K562 (cell line): ENCODE measurements at regions not wholly inside any gene's neighbourhood (a gene's known extent, or its start where the extent isn't known, plus 50 kb on each side); places are given as distances from the start of the nearest gene placed in this dataset.

Source experiments
- ATAC-seq: fragments of 200-7000 bp; cut with Tn5 transposase; 3 replicates; pipeline ENCODE4 v1.9.1; 2020; ENCODE audit warnings: moderate library complexity
- BruUV-seq: library from RNA; stranded (reverse); fragments of 400-500 nt; replicated peaks from 2 replicates; lab custom pipeline; 2021; lab: Mats Ljungman, UMichigan
- CTCF ChIA-PET: fragments of 300-600 bp; formaldehyde crosslinking; extraction: SDS; loops from one replicate; lab custom pipeline; 2021; ENCODE audit warnings: low intra/inter-chr PET ratio; lab: Yijun Ruan, JAX
- POLR2A ChIA-PET: fragments of 300-600, 350-650 bp; sonication (Branson Sonifier 250); formaldehyde crosslinking; extraction: SDS; loops from one replicate; lab custom pipeline; 2021; ENCODE audit warnings: antibody characterized with exemption, inconsistent platforms; lab: Yijun Ruan, JAX
- DNase-seq, 4 experiments: peaks; one replicate each; pipeline versions ENCODE4 v3.0.0 to v3.0.0-alpha.2; 2011 to 2018; ENCODE audit warnings: low spot score in 3 of 4, mixed read lengths in 3 of 4; ENCODE audit errors: extremely low read depth in 1 of 4
- FAIRE-seq: peaks from 2 replicates; lab custom pipeline; 2011; peaks lifted over from hg19 to GRCh38; lab: Jason Lieb, UNC
- H2AFZ ChIP-seq: 2 replicates; pipeline ENCODE4 v1.6.0; 2011; ENCODE audit warnings: low read depth, low read length, control low read depth, inconsistent platforms
- H3K27ac ChIP-seq: fragments of 200-600 bp; 3 replicates; pipeline ENCODE4 v1.8.0; 2011; ENCODE audit warnings: low read depth, mild to moderate bottlenecking, control low read depth, inconsistent platforms, low read length, moderate library complexity, mixed read lengths; ENCODE audit errors: extremely low read depth
- H3K27me3 ChIP-seq, 2 experiments: fragments of 300-600 bp in 1 of 2; 2 replicates in 1 of 2; 3 replicates in 1 of 2; pipeline versions ENCODE4 v1.6.0 to v1.8.0; 2011; ENCODE audit warnings: inconsistent platforms in 2 of 2, low read length in 2 of 2, mild to moderate bottlenecking in 1 of 2, mixed read lengths in 1 of 2, moderate library complexity in 1 of 2; ENCODE audit not compliant: control insufficient read depth in 2 of 2, insufficient read depth in 2 of 2
- H3K36me3 ChIP-seq: fragments of 300-600 bp; 3 replicates; pipeline ENCODE4 v1.8.0; 2011; ENCODE audit warnings: mild to moderate bottlenecking, low read length, inconsistent platforms; ENCODE audit not compliant: control insufficient read depth, insufficient read depth
- H3K4me1 ChIP-seq, 2 experiments: fragments of 200-600 bp in 1 of 2; replicated peaks in 1 of 2; 2 replicates in 1 of 2; 3 replicates in 1 of 2; pipeline versions ENCODE4 v1.5.1 to v1.8.0; 2011; ENCODE audit warnings: inconsistent platforms in 2 of 2, low read length in 2 of 2, mild to moderate bottlenecking in 1 of 2, mixed read lengths in 1 of 2, moderate library complexity in 1 of 2; ENCODE audit not compliant: control insufficient read depth in 2 of 2, insufficient read depth in 2 of 2
- H3K4me2 ChIP-seq: 2 replicates; pipeline ENCODE4 v1.6.1; 2011; ENCODE audit warnings: low read length, control low read depth, inconsistent platforms, mixed read lengths; ENCODE audit not compliant: insufficient read depth
- H3K4me3 ChIP-seq: fragments of 200-600 bp; sonication (generic), shearing (Covaris generic); 2 replicates; pipeline ENCODE4 v1.5.1; 2016; ENCODE audit warnings: control low read depth, inconsistent platforms
- H3K79me2 ChIP-seq: fragments of 200-600 bp; 3 replicates; pipeline ENCODE4 v1.8.0; 2011; ENCODE audit warnings: low read length, inconsistent platforms; ENCODE audit not compliant: control insufficient read depth, insufficient read depth
- H3K9ac ChIP-seq, 2 experiments: 2 replicates each; pipeline versions ENCODE4 v1.6.0 to v1.6.1; 2011; ENCODE audit warnings: low read depth in 2 of 2, low read length in 2 of 2, control low read depth in 1 of 2, inconsistent platforms in 1 of 2, mild to moderate bottlenecking in 1 of 2, mixed read lengths in 1 of 2; ENCODE audit not compliant: insufficient read depth in 1 of 2
- H3K9me1 ChIP-seq: one replicate; pipeline ENCODE4 v1.6.0; 2011; ENCODE audit warnings: inconsistent platforms, mild to moderate bottlenecking, low read length, moderate library complexity; ENCODE audit not compliant: control insufficient read depth, insufficient read depth
- H3K9me3 ChIP-seq: replicated peaks from 2 replicates; pipeline ENCODE4 v1.5.1; 2011; ENCODE audit warnings: low read depth, low read length, inconsistent platforms; ENCODE audit not compliant: control insufficient read depth, insufficient read depth
- H4K20me1 ChIP-seq: replicated peaks from 2 replicates; pipeline ENCODE4 v1.6.1; 2011; ENCODE audit warnings: low read length, inconsistent platforms, mixed read lengths; ENCODE audit not compliant: control insufficient read depth, insufficient read depth
- DMBX1 ChIP-seq: fragments of 250-450 bp; sonication (Bioruptor Pico); IDR thresholded peaks from 2 replicates; pipeline ENCODE4 v1.8.0; 2022; ENCODE audit warnings: inconsistent platforms, mild to moderate bottlenecking, moderate library complexity, borderline replicate concordance
- EP300 ChIP-seq: IDR thresholded peaks from 2 replicates; pipeline ENCODE4 v1.6.1; 2012; ENCODE audit warnings: low read length, improper control_type of control experiment
- MAFG ChIP-seq: fragments of 450-650 bp; conservative IDR thresholded peaks from 2 replicates; pipeline ENCODE4 v1.6.1; 2016; ENCODE audit warnings: missing genetic modification characterization, missing compliant biosample characterization
- MAFK ChIP-seq: IDR thresholded peaks from 2 replicates; pipeline ENCODE4 v1.6.1; 2011; ENCODE audit warnings: low read length, improper control_type of control experiment
- MCM7 ChIP-seq, 2 experiments: fragments of 450-650 bp; IDR thresholded peaks; 2 replicates each; pipeline ENCODE4 v1.6.1; 2016 to 2018
- NFE2 ChIP-seq: IDR thresholded peaks from 2 replicates; pipeline ENCODE4 v1.6.1; 2014; ENCODE audit warnings: antibody characterized with exemption, low read depth
- PHB ChIP-seq: fragments of 250-450 bp; sonication (Bioruptor Pico); IDR thresholded peaks from 2 replicates; pipeline ENCODE4 v1.5.0; 2021
- RAD21 ChIP-seq, 2 experiments: fragments of 250-450 bp in 1 of 2; fragments of 450-650 bp in 1 of 2; sonication (Bioruptor Pico) in 1 of 2; formaldehyde crosslinking in 1 of 2; IDR thresholded peaks in 1 of 2; conservative IDR thresholded peaks in 1 of 2; 2 replicates each; pipeline versions ENCODE4 v1.4.0 to v1.8.0; 2020 to 2022; ENCODE audit warnings: mild to moderate bottlenecking in 2 of 2, moderate library complexity in 1 of 2
- TAF1 ChIP-seq: IDR thresholded peaks from 2 replicates; pipeline ENCODE4 v1.6.1; 2011; ENCODE audit warnings: mild to moderate bottlenecking, low read length, moderate library complexity; ENCODE audit not compliant: insufficient read depth, control insufficient read depth, severe bottlenecking; ENCODE audit errors: extremely low read depth
- TARDBP ChIP-seq: fragments of 450-650 bp; IDR thresholded peaks from 2 replicates; pipeline ENCODE4 v1.6.1; 2016
- TOE1 ChIP-seq, 2 experiments: fragments of 450-650 bp in 1 of 2; sonication (generic) in 1 of 2; formaldehyde crosslinking in 1 of 2; IDR thresholded peaks; 2 replicates each; pipeline versions ENCODE4 v1.7.1 to v1.8.0; 2016 to 2022; ENCODE audit warnings: borderline replicate concordance in 2 of 2, mild to moderate bottlenecking in 2 of 2, antibody characterized with exemption in 1 of 2, inconsistent platforms in 1 of 2, low read depth in 1 of 2, missing genetic modification reagents in 1 of 2, moderate library complexity in 1 of 2
- YBX1 ChIP-seq: fragments of 450-650 bp; IDR thresholded peaks from 2 replicates; pipeline ENCODE4 v1.7.1; 2016; ENCODE audit warnings: mild to moderate bottlenecking
- ZNF316 ChIP-seq: fragments of 450-650 bp; IDR thresholded peaks from 2 replicates; pipeline ENCODE4 v1.6.1; 2016
- ZNF444 ChIP-seq: fragments of 250-450 bp; sonication (Bioruptor Pico); IDR thresholded peaks from 2 replicates; pipeline ENCODE4 v1.4.0; 2020; ENCODE audit warnings: mild to moderate bottlenecking, moderate library complexity
- ZNF586 ChIP-seq: fragments of 450-650 bp; formaldehyde crosslinking; conservative IDR thresholded peaks from 2 replicates; pipeline ENCODE4 v1.4.0; 2020; ENCODE audit warnings: mild to moderate bottlenecking, moderate library complexity
- ZNF785 ChIP-seq: fragments of 250-450 bp; sonication (Bioruptor Pico); IDR thresholded peaks from 2 replicates; pipeline ENCODE4 v1.4.0; 2020; ENCODE audit warnings: mild to moderate bottlenecking
- WGBS: fragments of 100-300 bp; shearing (Covaris generic); methylation state at CpG from one replicate; pipeline ENCODE4 v1.1.6; 2016; ENCODE audit warnings: low coverage, mixed read lengths; ENCODE audit not compliant: insufficient coverage; ENCODE audit errors: missing lambda C conversion rate; 5-methylcytosine and 5-hydroxymethylcytosine counted together
- in situ Hi-C: fragments of 300-500 bp; cut with MboI; formaldehyde crosslinking; loops from 4 replicates; pipeline ENCODE4 v1.15.0; 2018; ENCODE audit warnings: inconsistent platforms, mixed read lengths
- intact Hi-C: fragments of 100-400 bp; cut with micrococcal nuclease; formaldehyde crosslinking; loops from 2 replicates; pipeline ENCODE4 v1.14.2; 2022
- TF ChIP-seq, protein P1 (sequence below), 2 experiments: fragments of 200-800 bp in 1 of 2; sonication (Bioruptor generic) in 1 of 2; sonication (generic) in 1 of 2; formaldehyde crosslinking in 1 of 2; IDR thresholded peaks in 1 of 2; conservative IDR thresholded peaks in 1 of 2; 2 replicates each; pipeline versions ENCODE4 v1.5.0 to v1.6.1; 2016 to 2020; ENCODE audit warnings: missing compliant biosample characterization in 1 of 2, missing genetic modification characterization in 1 of 2, missing genetic modification reagents in 1 of 2

DNA sequence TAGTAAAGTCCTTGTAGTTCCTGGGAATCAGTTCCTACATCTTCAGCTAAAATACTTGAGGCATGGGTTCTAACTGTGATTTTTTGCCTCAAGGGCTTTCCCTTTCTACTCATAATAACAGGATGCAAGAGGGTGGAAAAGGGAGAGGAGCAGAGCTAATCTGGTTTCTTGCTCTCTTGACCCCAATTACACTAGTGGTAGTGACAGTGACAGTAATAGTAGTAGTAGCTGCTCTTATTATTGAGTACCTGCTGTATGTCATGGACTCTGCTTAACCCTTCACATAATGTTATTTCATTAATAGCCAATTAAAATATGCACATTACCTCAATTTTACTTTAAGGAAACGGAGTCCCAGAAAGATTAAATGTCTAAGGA is 214.8 kb upstream of the HNRNPA3 start:
- Histone ChIP-seq H3K4me1 (no peaks in the 10 kb centered on the region; a peak in 1 of 5 replicates), H3K9me3 (no peaks in the 10 kb centered on the region), H3K4me2 (no peak overlapping the region), H3K27me3 (no peaks in the 10 kb centered on the region), H3K36me3 (no peaks in the 10 kb centered on the region), H3K9me1 (no peaks in the 10 kb centered on the region), H4K20me1 (no peaks in the 10 kb centered on the region), H3K27ac (no peak overlapping the region), H3K4me3 (no peak overlapping the region), H2AFZ (no peak overlapping the region), H3K79me2 (no peaks in the 10 kb centered on the region), H3K9ac (no peak overlapping the region)
- ATAC-seq (no peak), DNase-seq (no peak), FAIRE-seq (no peak)
- ChIA-PET POLR2A (no interaction called here), CTCF (no interaction called here)
- intact Hi-C loops (no loop called here), in situ Hi-C loops (no loop called here)
- TF ChIP-seq TARDBP, result no peak
- no peak for TF ChIP-seq PHB (CRISPR knock-in tag)
- no peak for TF ChIP-seq DMBX1 (CRISPR knock-in tag)
- TF ChIP-seq YBX1, result no peak
- TF ChIP-seq ZNF785 (CRISPR knock-in tag), result no peak
- TF ChIP-seq MCM7 (IDR thresholded peaks at IDR 0.05), result no peak
- no peak for TF ChIP-seq EP300
- TF ChIP-seq ZNF444 (CRISPR knock-in tag), result no peak
- BruUV-seq, result no TSS peak
- WGBS, result 5% methylated on average over 1 of the region's 1 CpG

DNA sequence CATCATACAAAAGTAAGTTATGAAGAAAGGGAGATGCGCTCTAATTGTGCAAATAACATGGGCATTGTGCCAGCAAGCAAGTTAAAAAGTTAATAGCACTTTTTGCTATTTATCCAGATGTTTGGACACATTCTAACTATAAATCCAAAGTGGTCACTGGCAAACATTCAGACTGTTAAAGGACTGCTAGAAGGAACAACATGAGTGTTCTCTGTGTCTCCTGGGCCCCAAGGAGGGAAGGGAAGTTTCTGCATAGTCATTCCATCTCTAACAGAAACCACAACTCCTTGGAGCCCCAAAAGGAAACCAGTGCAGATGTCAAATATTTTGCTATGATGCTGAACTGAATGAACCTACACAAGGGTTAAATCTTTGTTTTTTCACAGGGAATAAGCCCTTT is 213.3 kb upstream of the HNRNPA3 start:
- Histone ChIP-seq H3K27me3 (no peaks in the 10 kb centered on the region), H3K9me3 (no peaks in the 10 kb centered on the region), H3K36me3 (no peaks in the 10 kb centered on the region), H3K4me2 (no peak overlapping the region), H3K27ac (no peak overlapping the region), H4K20me1 (no peaks in the 10 kb centered on the region), H3K4me1 (no peaks in the 10 kb centered on the region; a peak in 1 of 5 replicates), H3K9ac (no peak overlapping the region), H2AFZ (no peak overlapping the region), H3K79me2 (no peaks in the 10 kb centered on the region), H3K9me1 (no peaks in the 10 kb centered on the region), H3K4me3 (no peak overlapping the region)
- ATAC-seq (peak; percentile 80), FAIRE-seq (no peak), DNase-seq (peak in 2 of 4 experiments; percentile 14 to 26)
- in situ Hi-C loops, result no loop called here
- CTCF ChIA-PET, result no interaction called here
- POLR2A ChIA-PET, result no interaction called here
- WGBS, result 55% methylated on average over 1 of the region's 1 CpG
- BruUV-seq, result no TSS peak
- intact Hi-C loops, result no loop called here
- TF ChIP-seq ZNF586 (no peak), TAF1 (no peak), MAFK (peak; percentile 51; the same call in 1 of the 2 replicates), NFE2 (peak; percentile 95), ZNF316 (peak; percentile 65), RAD21 (CRISPR knock-in tag; conservative IDR thresholded peaks at IDR 0.05 in 1 of 2, IDR thresholded peaks at IDR 0.05 in 1 of 2) (0 out of 4 replicates have a peak, but pooled peaks of 1 of the 2 experiments have one; percentile 8), TOE1 (IDR thresholded peaks at IDR 0.05; ENCODE audit: borderline replicate concordance) (no peak), TOE1 (CRISPR knock-in tag; IDR thresholded peaks at IDR 0.05; ENCODE audit: borderline replicate concordance, low read depth) (no peak), MAFG (tag) (peak; percentile 87)
- TF ChIP-seq, protein P1, sequence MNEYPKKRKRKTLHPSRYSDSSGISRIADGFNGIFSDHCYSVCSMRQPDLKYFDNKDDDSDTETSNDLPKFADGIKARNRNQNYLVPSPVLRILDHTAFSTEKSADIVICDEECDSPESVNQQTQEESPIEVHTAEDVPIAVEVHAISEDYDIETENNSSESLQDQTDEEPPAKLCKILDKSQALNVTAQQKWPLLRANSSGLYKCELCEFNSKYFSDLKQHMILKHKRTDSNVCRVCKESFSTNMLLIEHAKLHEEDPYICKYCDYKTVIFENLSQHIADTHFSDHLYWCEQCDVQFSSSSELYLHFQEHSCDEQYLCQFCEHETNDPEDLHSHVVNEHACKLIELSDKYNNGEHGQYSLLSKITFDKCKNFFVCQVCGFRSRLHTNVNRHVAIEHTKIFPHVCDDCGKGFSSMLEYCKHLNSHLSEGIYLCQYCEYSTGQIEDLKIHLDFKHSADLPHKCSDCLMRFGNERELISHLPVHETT (CRISPR knock-in tag; conservative IDR thresholded peaks at IDR 0.05 in 1 of 2, IDR thresholded peaks at IDR 0.05 in 1 of 2), result 0 out of 4 replicates have a peak, but pooled peaks of 1 of the 2 experiments have one; percentile 28
